ENCODE measurements at regions not wholly inside any gene's neighbourhood (a gene's known extent, or its start where the extent isn't known, plus 50 kb on each side); places are given as distances from the start of the nearest gene placed in this dataset.
"Not testable (repeated sequence)": the region's sequence is repeated elsewhere in the genome, so short reads cannot be mapped to it uniquely, and the experiment has no call there.

- intact Hi-C loops (cut with DNase I): no loop called here
- no peak for DNase-seq (ENCODE audit: low spot score)
Observed at GRCh38 chr3:82031596-82031995, 270.2 kb upstream of the GBE1 start.

GRCh38 chr3:82030916-82031315 lies 269.5 kb upstream of the GBE1 start:
- DNase-seq (ENCODE audit: low spot score): no peak
- intact Hi-C loops (cut with DNase I): no loop called here

GRCh38 chr3:82022836-82023235 lies 261.4 kb upstream of the GBE1 start:
- intact Hi-C loops (cut with DNase I): no loop called here
- no peak for DNase-seq (ENCODE audit: low spot score)

GRCh38 chr3:82020282-82020681 lies 258.8 kb upstream of the GBE1 start:
- intact Hi-C loops (cut with DNase I): no loop called here
- DNase-seq (ENCODE audit: low spot score): no peak

GRCh38 chr3:82015241-82015640 lies 253.8 kb upstream of the GBE1 start:
- intact Hi-C loops (cut with DNase I): no loop called here
- DNase-seq (ENCODE audit: low spot score): no peak

GRCh38 chr3:82012775-82013174 lies 251.3 kb upstream of the GBE1 start:
- intact Hi-C loops (cut with DNase I): no loop called here
- no peak for DNase-seq (ENCODE audit: low spot score)

GRCh38 chr3:82011336-82011735 lies 249.9 kb upstream of the GBE1 start:
- intact Hi-C loops (cut with DNase I): no loop called here

GRCh38 chr3:82005266-82005665 lies 243.8 kb upstream of the GBE1 start:
- intact Hi-C loops (cut with DNase I): no loop called here
- no peak for DNase-seq (ENCODE audit: low spot score)

More at GRCh38 chr3:82011336-82011735, 249.9 kb upstream of the GBE1 start:
- DNase-seq (ENCODE audit: low spot score): no peak

GRCh38 chr3:82004266-82004665 lies 242.8 kb upstream of the GBE1 start:
- no peak for DNase-seq (ENCODE audit: low spot score)
- intact Hi-C loops (cut with DNase I): no loop called here

GRCh38 chr3:82002986-82003642 lies 241.7 kb upstream of the GBE1 start:
- intact Hi-C loops (cut with DNase I): no loop called here
- DNase-seq (ENCODE audit: low spot score): no peak

GRCh38 chr3:82002491-82002890 lies 241.0 kb upstream of the GBE1 start:
- intact Hi-C loops (cut with DNase I): no loop called here

GRCh38 chr3:82001276-82001923 lies 240.0 kb upstream of the GBE1 start:
- intact Hi-C loops (cut with DNase I): no loop called here
- no peak for DNase-seq (ENCODE audit: low spot score)

More at GRCh38 chr3:82002491-82002890, 241.0 kb upstream of the GBE1 start:
- DNase-seq (ENCODE audit: low spot score): no peak

GRCh38 chr3:82000773-82001172 lies 239.3 kb upstream of the GBE1 start:
- intact Hi-C loops (cut with DNase I): no loop called here

GRCh38 chr3:82000350-82000749 lies 238.9 kb upstream of the GBE1 start:
- intact Hi-C loops (cut with DNase I): no loop called here
- DNase-seq (ENCODE audit: low spot score): no peak

More at GRCh38 chr3:82000773-82001172, 239.3 kb upstream of the GBE1 start:
- DNase-seq (ENCODE audit: low spot score): no peak

GRCh38 chr3:81998907-81999306 lies 237.5 kb upstream of the GBE1 start:
- DNase-seq (ENCODE audit: low spot score): no peak
- intact Hi-C loops (cut with DNase I): no loop called here

- intact Hi-C loops (cut with DNase I): no loop called here
- no peak for DNase-seq (ENCODE audit: low spot score)
Observed at GRCh38 chr3:81998139-81998755, 236.8 kb upstream of the GBE1 start.

- no peak for DNase-seq (ENCODE audit: low spot score)
- intact Hi-C loops (cut with DNase I): no loop called here
Observed at GRCh38 chr3:81997390-81997789, 235.9 kb upstream of the GBE1 start.

GRCh38 chr3:81995329-81995728 lies 233.9 kb upstream of the GBE1 start:
- no peak for DNase-seq (ENCODE audit: low spot score)
- intact Hi-C loops (cut with DNase I): no loop called here

GRCh38 chr3:81989758-81990157 lies 228.3 kb upstream of the GBE1 start:
- DNase-seq (ENCODE audit: low spot score): no peak
- intact Hi-C loops (cut with DNase I): no loop called here

- DNase-seq (ENCODE audit: low spot score): no peak
- intact Hi-C loops (cut with DNase I): no loop called here
Observed at GRCh38 chr3:81989274-81989673, 227.8 kb upstream of the GBE1 start.

- DNase-seq (ENCODE audit: low spot score); intact Hi-C loops (cut with DNase I): not testable (repeated sequence)
Observed at GRCh38 chr3:81987412-81987811, 226.0 kb upstream of the GBE1 start.
